PC-9 (cell line): ENCODE measurements at regions not wholly inside any gene's neighbourhood (a gene's known extent, or its start where the extent isn't known, plus 50 kb on each side); places are given as distances from the start of the nearest gene placed in this dataset.
"Not testable (repeated sequence)": the region's sequence is repeated elsewhere in the genome, so short reads cannot be mapped to it uniquely, and the experiment has no call there.

ENCODE experiments used
- BruUV-seq: library from RNA; stranded (reverse); fragments of 400-500 nt; replicated peaks from 2 replicates; lab custom pipeline; 2021; lab: Mats Ljungman, UMichigan
- CTCF ChIA-PET: fragments of 300-600 bp; sonication (Branson Sonifier 250); formaldehyde crosslinking; loops from one replicate; lab custom pipeline; 2022; ENCODE audit warnings: antibody characterized with exemption; lab: Charles Lee
- POLR2A ChIA-PET: fragments of 300-600 bp; sonication (Branson Sonifier 250); formaldehyde crosslinking; loops from one replicate; lab custom pipeline; 2022; ENCODE audit warnings: antibody characterized with exemption; ENCODE audit not compliant: unreplicated experiment; lab: Charles Lee
- DNase-seq, 2 experiments: peaks; one replicate each; pipeline versions ENCODE4 v3.0.0 to v3.0.0-alpha.2; 2015 to 2022; ENCODE audit warnings: mixed read lengths in 1 of 2
- H2AFZ ChIP-seq: fragments of 200-600 bp; sonication (generic); 2 replicates; pipeline ENCODE4 v1.8.1; 2017; ENCODE audit warnings: antibody characterized with exemption
- H3F3A ChIP-seq: fragments of 200-600 bp; sonication (generic); 2 replicates; pipeline ENCODE4 v1.8.1; 2017; ENCODE audit warnings: antibody characterized with exemption, mild to moderate bottlenecking, low read depth; ENCODE audit not compliant: insufficient read depth
- H3K27ac ChIP-seq: fragments of 200-600 bp; sonication (generic); 2 replicates; pipeline ENCODE4 v1.6.1; 2016; ENCODE audit warnings: mixed run types
- H3K27me3 ChIP-seq: fragments of 200-600 bp; sonication (generic); 2 replicates; pipeline ENCODE4 v1.6.1; 2016; ENCODE audit warnings: low read depth, mixed run types; ENCODE audit not compliant: insufficient read depth
- H3K36me3 ChIP-seq: fragments of 200-600 bp; sonication (generic); 2 replicates; pipeline ENCODE4 v1.6.1; 2016; ENCODE audit warnings: low read depth, mixed run types
- H3K4me1 ChIP-seq: fragments of 200-600 bp; sonication (generic); replicated peaks from 2 replicates; pipeline ENCODE4 v1.6.1; 2016; ENCODE audit warnings: mixed run types; ENCODE audit not compliant: insufficient read depth
- H3K4me2 ChIP-seq: fragments of 200-600 bp; sonication (generic); 2 replicates; pipeline ENCODE4 v1.6.1; 2017; ENCODE audit warnings: mixed run types
- H3K4me3 ChIP-seq: fragments of 200-600 bp; sonication (generic); 2 replicates; pipeline ENCODE4 v1.6.1; 2016; ENCODE audit warnings: mixed run types
- H3K79me2 ChIP-seq: fragments of 200-600 bp; sonication (generic); 2 replicates; pipeline ENCODE4 v1.6.1; 2017; ENCODE audit warnings: low read depth, mixed run types
- H3K9me2 ChIP-seq: fragments of 200-600 bp; sonication (generic); 2 replicates; pipeline ENCODE4 v1.8.1; 2017; ENCODE audit warnings: mild to moderate bottlenecking; ENCODE audit not compliant: insufficient read depth
- H3K9me3 ChIP-seq: fragments of 200-600 bp; sonication (generic); 2 replicates; pipeline ENCODE4 v1.8.1; 2016; ENCODE audit warnings: low read depth; ENCODE audit not compliant: insufficient read depth
- H4K20me1 ChIP-seq: fragments of 200-600 bp; sonication (generic); 2 replicates; pipeline ENCODE4 v1.8.1; 2017; ENCODE audit not compliant: insufficient read depth
- EZH2 ChIP-seq: fragments of 200-600 bp; sonication (generic); IDR thresholded peaks from 2 replicates; pipeline ENCODE4 v1.8.0; 2017; ENCODE audit warnings: antibody characterized with exemption, low read depth
- intact Hi-C: fragments of 100-400 bp; cut with micrococcal nuclease; formaldehyde crosslinking; loops from one replicate; pipeline ENCODE4 v1.10.0; 2022; ENCODE audit not compliant: unreplicated experiment
- TF ChIP-seq, protein P1 (sequence below): fragments of 200-600 bp; sonication (generic); conservative IDR thresholded peaks from 2 replicates; pipeline ENCODE4 v1.6.1; 2017; ENCODE audit warnings: mixed run types, antibody characterized with exemption, mild to moderate bottlenecking, moderate library complexity

DNA sequence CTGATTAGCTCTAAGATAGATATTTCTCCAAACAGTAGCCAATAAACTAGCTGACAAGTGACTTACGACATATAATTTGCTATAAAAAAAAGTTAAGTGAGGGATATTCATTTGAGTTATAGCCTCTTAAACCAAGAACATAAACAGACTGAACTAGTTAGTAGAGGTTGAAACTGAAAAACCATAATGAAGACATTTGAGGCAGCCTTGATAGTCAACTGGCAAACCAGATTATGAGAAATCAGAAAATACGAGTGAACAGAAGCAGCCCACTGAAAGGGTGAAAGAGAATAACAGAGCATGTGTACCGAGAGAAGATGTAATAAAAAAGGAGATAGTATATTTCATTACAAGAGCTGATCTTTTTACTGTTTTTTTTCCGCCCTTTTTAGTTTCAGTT lies 698.1 kb upstream of the SETBP1 start:
- Histone ChIP-seq H3K27ac (no peak overlapping the region), H3K27me3 (peaks cover 4% of the 10 kb centered on the region; the same call in 1 of the 2 replicates), H3K36me3 (no peaks in the 10 kb centered on the region), H3K4me2 (no peak overlapping the region), H3F3A (no peaks in the 10 kb centered on the region), H3K9me2 (no peaks in the 10 kb centered on the region), H2AFZ (no peak overlapping the region), H3K79me2 (no peaks in the 10 kb centered on the region), H3K4me1 (no peaks in the 10 kb centered on the region), H3K9me3 (no peaks in the 10 kb centered on the region), H4K20me1 (no peaks in the 10 kb centered on the region), H3K4me3 (no peak overlapping the region)
- POLR2A ChIA-PET = no interaction called here
- intact Hi-C loops = no loop called here
- no peak for DNase-seq
- CTCF ChIA-PET = no interaction called here
- no TSS peak for BruUV-seq
- TF ChIP-seq EZH2 = no peak
- TF ChIP-seq, protein P1, sequence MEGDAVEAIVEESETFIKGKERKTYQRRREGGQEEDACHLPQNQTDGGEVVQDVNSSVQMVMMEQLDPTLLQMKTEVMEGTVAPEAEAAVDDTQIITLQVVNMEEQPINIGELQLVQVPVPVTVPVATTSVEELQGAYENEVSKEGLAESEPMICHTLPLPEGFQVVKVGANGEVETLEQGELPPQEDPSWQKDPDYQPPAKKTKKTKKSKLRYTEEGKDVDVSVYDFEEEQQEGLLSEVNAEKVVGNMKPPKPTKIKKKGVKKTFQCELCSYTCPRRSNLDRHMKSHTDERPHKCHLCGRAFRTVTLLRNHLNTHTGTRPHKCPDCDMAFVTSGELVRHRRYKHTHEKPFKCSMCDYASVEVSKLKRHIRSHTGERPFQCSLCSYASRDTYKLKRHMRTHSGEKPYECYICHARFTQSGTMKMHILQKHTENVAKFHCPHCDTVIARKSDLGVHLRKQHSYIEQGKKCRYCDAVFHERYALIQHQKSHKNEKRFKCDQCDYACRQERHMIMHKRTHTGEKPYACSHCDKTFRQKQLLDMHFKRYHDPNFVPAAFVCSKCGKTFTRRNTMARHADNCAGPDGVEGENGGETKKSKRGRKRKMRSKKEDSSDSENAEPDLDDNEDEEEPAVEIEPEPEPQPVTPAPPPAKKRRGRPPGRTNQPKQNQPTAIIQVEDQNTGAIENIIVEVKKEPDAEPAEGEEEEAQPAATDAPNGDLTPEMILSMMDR = no peak

DNA sequence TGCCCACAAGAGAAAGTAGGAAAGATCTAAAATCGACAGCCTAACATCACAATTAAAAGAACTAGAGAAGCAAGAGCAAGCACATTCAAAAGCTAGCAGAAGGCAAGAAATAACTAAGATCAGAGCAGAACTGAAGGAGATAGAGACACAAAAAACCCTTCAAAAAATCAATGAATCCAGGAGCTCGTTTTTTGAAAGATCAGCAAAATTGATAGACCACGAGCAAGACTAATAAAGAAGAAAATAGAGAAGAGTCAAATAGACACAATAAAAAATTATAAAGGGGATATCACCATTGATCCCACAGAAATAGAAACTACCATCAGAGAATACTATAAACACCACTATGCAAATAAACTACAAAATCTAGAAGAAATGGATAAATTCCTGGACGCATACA lies 693.6 kb upstream of the SETBP1 start:
- H4K20me1 ChIP-seq, H3K27ac ChIP-seq, H3K4me1 ChIP-seq, H3K36me3 ChIP-seq, CTCF ChIA-PET, H3K4me3 ChIP-seq, DNase-seq, H2AFZ ChIP-seq, H3K9me2 ChIP-seq, intact Hi-C loops, H3K9me3 ChIP-seq, H3F3A ChIP-seq, BruUV-seq, POLR2A ChIA-PET, H3K4me2 ChIP-seq, H3K79me2 ChIP-seq, H3K27me3 ChIP-seq: not testable (repeated sequence)

DNA sequence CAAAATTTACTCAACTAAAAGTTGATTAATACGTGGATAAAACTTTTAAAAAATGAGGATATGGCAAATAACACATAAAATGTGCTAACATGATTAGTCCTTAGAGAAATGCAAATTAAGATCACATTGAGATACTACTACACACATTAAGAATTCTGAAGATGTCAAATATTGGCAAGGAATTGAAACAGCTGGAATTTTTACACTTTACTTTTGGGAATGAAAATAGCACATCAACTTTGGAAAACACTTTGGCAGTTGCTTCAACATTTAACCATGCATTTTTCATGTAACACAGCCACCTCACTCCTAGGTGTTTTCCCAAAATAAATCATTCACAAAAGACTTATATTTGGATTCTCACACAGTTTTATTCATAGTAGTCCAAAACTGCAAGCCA lies 687.9 kb upstream of the SETBP1 start:
- no peaks in the 10 kb centered on the region for H3F3A ChIP-seq
- H3K9me3 ChIP-seq = no peaks in the 10 kb centered on the region
- TF ChIP-seq, protein P1 = no peak
- no peak for TF ChIP-seq EZH2
- no peaks in the 10 kb centered on the region for H3K79me2 ChIP-seq
- no peaks in the 10 kb centered on the region for H3K27me3 ChIP-seq
- BruUV-seq = no TSS peak
- no peak overlapping the region for H2AFZ ChIP-seq
- no peaks in the 10 kb centered on the region for H3K9me2 ChIP-seq
- CTCF ChIA-PET = no interaction called here
- DNase-seq = no peak
- H3K27ac ChIP-seq = no peak overlapping the region
- H3K4me3 ChIP-seq = no peak overlapping the region
- no peak overlapping the region for H3K4me2 ChIP-seq
- intact Hi-C loops = no loop called here
- no peaks in the 10 kb centered on the region for H3K4me1 ChIP-seq
- POLR2A ChIA-PET = no interaction called here
- no peaks in the 10 kb centered on the region for H3K36me3 ChIP-seq
- no peaks in the 10 kb centered on the region for H4K20me1 ChIP-seq

DNA sequence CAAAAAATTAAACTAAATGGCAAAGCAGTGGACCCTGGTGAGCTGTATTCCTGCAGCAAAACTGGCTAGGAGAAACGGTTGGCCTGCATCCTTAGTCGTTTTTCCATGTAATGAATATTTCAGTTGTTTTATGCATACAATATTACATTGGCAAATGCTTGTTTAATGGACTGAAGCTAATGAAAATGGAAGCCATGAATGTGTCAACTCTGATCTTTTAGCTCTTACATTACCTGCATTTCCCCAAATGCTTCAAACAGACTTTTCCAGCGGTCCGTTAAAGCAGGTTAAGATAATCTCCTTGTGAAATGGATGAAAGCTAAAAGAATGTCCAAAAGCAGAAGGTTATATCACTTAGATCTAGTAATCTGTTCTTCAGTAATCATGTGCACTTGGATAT lies 686.3 kb upstream of the SETBP1 start:
- DNase-seq = no peak
- no peaks in the 10 kb centered on the region for H3K79me2 ChIP-seq
- no peaks in the 10 kb centered on the region for H3K27me3 ChIP-seq
- H3K27ac ChIP-seq = no peak overlapping the region
- TF ChIP-seq, protein P1 = no peak
- no peak for TF ChIP-seq EZH2
- ChIA-PET POLR2A (no interaction called here), CTCF (no interaction called here)
- no TSS peak for BruUV-seq
- H3K4me1 ChIP-seq = no peaks in the 10 kb centered on the region
- intact Hi-C loops = no loop called here
- no peaks in the 10 kb centered on the region for H3K9me2 ChIP-seq
- no peaks in the 10 kb centered on the region for H3K36me3 ChIP-seq
- H3K9me3 ChIP-seq = no peaks in the 10 kb centered on the region
- H2AFZ ChIP-seq = no peak overlapping the region
- no peaks in the 10 kb centered on the region for H3F3A ChIP-seq
- H3K4me2 ChIP-seq = no peak overlapping the region
- H3K4me3 ChIP-seq = no peak overlapping the region
- no peaks in the 10 kb centered on the region for H4K20me1 ChIP-seq
